ENCODE measurements at regions not wholly inside any gene's neighbourhood (a gene's known extent, or its start where the extent isn't known, plus 50 kb on each side); places are given as distances from the start of the nearest gene placed in this dataset.
"Not testable (repeated sequence)": the region's sequence is repeated elsewhere in the genome, so short reads cannot be mapped to it uniquely, and the experiment has no call there.

DNA sequence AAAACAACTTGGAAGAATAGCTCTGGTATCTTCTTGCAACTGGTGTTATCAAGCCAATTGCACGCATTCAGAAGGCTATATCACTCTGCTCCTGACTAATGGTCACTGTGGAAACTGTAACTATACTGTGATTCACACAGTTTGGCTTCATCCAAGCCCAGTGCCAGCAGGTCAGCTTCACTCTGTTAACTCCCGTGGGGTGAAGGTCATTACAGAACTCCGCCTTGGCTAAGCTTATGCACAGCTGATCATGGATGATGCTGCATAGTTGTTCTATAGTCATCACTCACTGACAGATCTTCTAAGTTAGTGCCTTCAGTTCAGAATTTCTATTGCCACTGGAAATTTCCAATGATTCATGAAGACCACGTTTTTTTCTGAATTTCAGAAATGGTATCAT lies 497.2 kb upstream of the NETO1 start:
- H3K9me3 ChIP-seq (ENCODE audit: insufficient read depth, low read depth, low read length), result no peaks in the 10 kb centered on the region
- no peaks in the 10 kb centered on the region for H3K27me3 ChIP-seq (ENCODE audit: insufficient read depth, low read length)
- H3K9ac ChIP-seq (ENCODE audit: low read depth, low read length), result no peak overlapping the region
- H3K27ac ChIP-seq (ENCODE audit: low read depth, low read length), result no peak overlapping the region
- H3K4me1 ChIP-seq (ENCODE audit: insufficient read depth, low read length), result no peaks in the 10 kb centered on the region
- 94% methylated on average over 4 of the region's 4 CpGs for WGBS
- no peak overlapping the region for H3K4me3 ChIP-seq (ENCODE audit: low read length)
- H3K36me3 ChIP-seq (ENCODE audit: insufficient read depth, low read length), result no peaks in the 10 kb centered on the region

GRCh38 chr18:73355121-73355520 lies 487.3 kb upstream of the NETO1 start:
- WGBS, result 100% methylated on average over 1 of the region's 1 CpG
- no peak overlapping the region for H3K4me3 ChIP-seq (ENCODE audit: low read length)
- no peaks in the 10 kb centered on the region for H3K27me3 ChIP-seq (ENCODE audit: insufficient read depth, low read length)
- no peak overlapping the region for H3K9ac ChIP-seq (ENCODE audit: low read depth, low read length)
- no peak overlapping the region for H3K27ac ChIP-seq (ENCODE audit: low read depth, low read length)
- H3K36me3 ChIP-seq (ENCODE audit: insufficient read depth, low read length), result no peaks in the 10 kb centered on the region
- no peaks in the 10 kb centered on the region for H3K9me3 ChIP-seq (ENCODE audit: insufficient read depth, low read depth, low read length)
- H3K4me1 ChIP-seq (ENCODE audit: insufficient read depth, low read length), result no peaks in the 10 kb centered on the region

- Histone ChIP-seq H3K27me3 (ENCODE audit: insufficient read depth, low read length) (no peaks in the 10 kb centered on the region), H3K4me3 (ENCODE audit: low read length) (no peak overlapping the region), H3K9me3 (ENCODE audit: insufficient read depth, low read depth, low read length) (no peaks in the 10 kb centered on the region), H3K27ac (ENCODE audit: low read depth, low read length) (no peak overlapping the region), H3K36me3 (ENCODE audit: insufficient read depth, low read length) (no peaks in the 10 kb centered on the region), H3K9ac (ENCODE audit: low read depth, low read length) (no peak overlapping the region), H3K4me1 (ENCODE audit: insufficient read depth, low read length) (no peaks in the 10 kb centered on the region)
- WGBS, result 66% methylated on average over 1 of the region's 1 CpG
These were observed 484.8 kb upstream of the NETO1 start for GRCh38 chr18:73352546-73352945.

- Histone ChIP-seq H3K27ac (ENCODE audit: low read depth, low read length) (no peak overlapping the region; the same call in 1 of the 2 replicates), H3K4me3 (ENCODE audit: low read length) (no peak overlapping the region), H3K9me3 (ENCODE audit: insufficient read depth, low read depth, low read length) (no peaks in the 10 kb centered on the region), H3K36me3 (ENCODE audit: insufficient read depth, low read length) (no peaks in the 10 kb centered on the region), H3K27me3 (ENCODE audit: insufficient read depth, low read length) (no peaks in the 10 kb centered on the region), H3K9ac (ENCODE audit: low read depth, low read length) (no peak overlapping the region), H3K4me1 (ENCODE audit: insufficient read depth, low read length) (peaks cover 7% of the 10 kb centered on the region; the same call in 1 of the 2 replicates)
- whole genome bisulfite sequencing, result 83% methylated on average over 8 of the region's 8 CpGs
These were observed 472.6 kb upstream of the NETO1 start for GRCh38 chr18:73340135-73340977.

DNA sequence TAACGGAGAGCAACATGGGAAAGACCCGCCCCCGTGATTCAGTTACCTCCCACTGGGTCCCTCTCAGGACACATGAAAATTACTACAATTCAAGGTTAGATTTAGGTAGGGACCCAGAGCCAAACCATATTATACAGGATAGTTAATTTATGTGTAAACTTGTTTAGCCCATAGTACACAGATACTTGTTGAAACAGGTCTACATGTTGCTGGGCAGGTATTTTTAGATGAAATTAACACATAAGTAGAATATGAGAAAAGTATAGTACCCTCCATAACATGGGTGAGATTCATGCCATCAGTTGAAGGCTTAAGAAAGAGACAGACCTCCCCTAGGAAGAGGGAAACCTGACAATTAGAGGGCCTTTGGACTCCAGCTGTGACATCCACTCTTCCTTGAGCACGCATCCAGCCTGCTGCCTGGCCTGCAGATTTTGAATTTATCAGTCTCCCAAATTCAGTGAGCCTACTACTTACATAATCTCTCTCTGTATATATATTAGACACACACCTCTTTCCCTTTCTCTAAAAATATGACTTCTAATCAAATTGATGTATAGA lies 463.5 kb upstream of the NETO1 start:
- H3K4me3 ChIP-seq (ENCODE audit: low read length), result no peak overlapping the region
- WGBS, result 76% methylated on average over 4 of the region's 4 CpGs

GRCh38 chr18:73330106-73330505 lies 462.3 kb upstream of the NETO1 start:
- WGBS, result 68% methylated on average over 5 of the region's 6 CpGs
- not testable (repeated sequence) for H3K36me3 ChIP-seq (ENCODE audit: insufficient read depth, low read length); H3K27me3 ChIP-seq (ENCODE audit: insufficient read depth, low read length)

More for the DNA sequence above, 463.5 kb upstream of the NETO1 start:
- no peak overlapping the region for H3K9ac ChIP-seq (ENCODE audit: low read depth, low read length)
- H3K27ac ChIP-seq (ENCODE audit: low read depth, low read length), result no peak overlapping the region
- no peaks in the 10 kb centered on the region for H3K27me3 ChIP-seq (ENCODE audit: insufficient read depth, low read length)
- no peaks in the 10 kb centered on the region for H3K36me3 ChIP-seq (ENCODE audit: insufficient read depth, low read length)
- peaks cover 16% of the 10 kb centered on the region; the same call in 1 of the 2 replicates for H3K4me1 ChIP-seq (ENCODE audit: insufficient read depth, low read length)
- H3K9me3 ChIP-seq (ENCODE audit: insufficient read depth, low read depth, low read length), result no peaks in the 10 kb centered on the region

GRCh38 chr18:73324187-73324831 lies 456.5 kb upstream of the NETO1 start:
- H3K27ac ChIP-seq (ENCODE audit: low read depth, low read length); H3K9ac ChIP-seq (ENCODE audit: low read depth, low read length); H3K27me3 ChIP-seq (ENCODE audit: insufficient read depth, low read length); H3K4me3 ChIP-seq (ENCODE audit: low read length); H3K4me1 ChIP-seq (ENCODE audit: insufficient read depth, low read length); H3K9me3 ChIP-seq (ENCODE audit: insufficient read depth, low read depth, low read length); H3K36me3 ChIP-seq (ENCODE audit: insufficient read depth, low read length): not testable (repeated sequence)
- WGBS, result no CpG with 5 or more reads among the region's 5 CpGs

More at GRCh38 chr18:73330106-73330505, 462.3 kb upstream of the NETO1 start:
- H3K9ac ChIP-seq (ENCODE audit: low read depth, low read length); H3K27ac ChIP-seq (ENCODE audit: low read depth, low read length); H3K4me3 ChIP-seq (ENCODE audit: low read length); H3K9me3 ChIP-seq (ENCODE audit: insufficient read depth, low read depth, low read length): not testable (repeated sequence)
- H3K4me1 ChIP-seq (ENCODE audit: insufficient read depth, low read length), result peaks cover 16% of the 10 kb centered on the region; the same call in 1 of the 2 replicates

DNA sequence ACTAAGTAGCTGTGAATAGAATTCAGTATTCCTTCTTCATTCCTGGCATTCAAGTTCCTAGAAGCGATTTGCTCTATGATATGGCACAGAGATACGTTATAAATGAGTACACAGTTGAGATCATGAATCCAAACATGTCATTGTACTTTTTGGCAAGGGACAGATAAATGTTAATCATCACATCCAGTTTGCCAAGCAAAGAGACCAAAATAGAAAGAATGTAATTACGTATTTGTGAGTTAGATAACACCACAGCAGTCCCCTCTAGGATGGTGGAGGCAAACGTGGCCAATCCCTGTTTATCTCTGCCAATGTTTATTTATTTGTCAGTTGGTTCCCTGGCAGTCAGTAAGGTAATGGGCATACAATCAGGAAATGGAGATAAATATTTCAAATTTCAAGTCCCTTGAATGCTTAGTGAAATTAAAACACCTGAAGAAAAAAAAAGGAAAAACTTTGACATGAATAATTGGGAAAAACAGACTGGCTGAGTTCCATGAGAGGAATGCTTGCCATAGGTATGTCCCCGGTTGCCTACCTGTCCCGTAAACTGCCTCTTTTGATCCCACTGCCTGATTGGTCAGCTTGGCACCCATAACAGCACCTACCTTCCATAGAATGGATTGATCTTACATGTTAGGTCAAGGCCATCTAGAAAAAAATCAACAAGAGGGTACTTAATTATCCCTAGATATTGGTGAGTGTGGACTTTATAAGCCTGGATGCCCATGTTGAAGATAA lies 451.1 kb upstream of the NETO1 start:
- Histone ChIP-seq H3K4me3 (ENCODE audit: low read length) (no peak overlapping the region), H3K27ac (ENCODE audit: low read depth, low read length) (no peak overlapping the region), H3K9ac (ENCODE audit: low read depth, low read length) (no peak overlapping the region), H3K36me3 (ENCODE audit: insufficient read depth, low read length) (no peaks in the 10 kb centered on the region), H3K27me3 (ENCODE audit: insufficient read depth, low read length) (no peaks in the 10 kb centered on the region), H3K4me1 (ENCODE audit: insufficient read depth, low read length) (no peaks in the 10 kb centered on the region; the same call in 1 of the 2 replicates), H3K9me3 (ENCODE audit: insufficient read depth, low read depth, low read length) (no peaks in the 10 kb centered on the region)
- WGBS, result 94% methylated on average over 6 of the region's 6 CpGs

GRCh38 chr18:73316513-73316912 lies 448.7 kb upstream of the NETO1 start:
- Histone ChIP-seq H3K36me3 (ENCODE audit: insufficient read depth, low read length) (no peaks in the 10 kb centered on the region), H3K27ac (ENCODE audit: low read depth, low read length) (no peak overlapping the region)
- WGBS, result 93% methylated on average over 1 of the region's 1 CpG

GRCh38 chr18:73315381-73315780 lies 447.6 kb upstream of the NETO1 start:
- H3K36me3 ChIP-seq (ENCODE audit: insufficient read depth, low read length), result no peaks in the 10 kb centered on the region
- H3K9me3 ChIP-seq (ENCODE audit: insufficient read depth, low read depth, low read length), result no peaks in the 10 kb centered on the region
- no peak overlapping the region for H3K4me3 ChIP-seq (ENCODE audit: low read length)
- no peaks in the 10 kb centered on the region for H3K27me3 ChIP-seq (ENCODE audit: insufficient read depth, low read length)
- no peak overlapping the region for H3K27ac ChIP-seq (ENCODE audit: low read depth, low read length)
- H3K4me1 ChIP-seq (ENCODE audit: insufficient read depth, low read length), result no peaks in the 10 kb centered on the region
- no peak overlapping the region for H3K9ac ChIP-seq (ENCODE audit: low read depth, low read length)

More at GRCh38 chr18:73316513-73316912, 448.7 kb upstream of the NETO1 start:
- Histone ChIP-seq H3K4me3 (ENCODE audit: low read length) (no peak overlapping the region), H3K9me3 (ENCODE audit: insufficient read depth, low read depth, low read length) (no peaks in the 10 kb centered on the region), H3K4me1 (ENCODE audit: insufficient read depth, low read length) (no peaks in the 10 kb centered on the region), H3K27me3 (ENCODE audit: insufficient read depth, low read length) (no peaks in the 10 kb centered on the region), H3K9ac (ENCODE audit: low read depth, low read length) (no peak overlapping the region)

GRCh38 chr18:73313476-73313875 lies 445.7 kb upstream of the NETO1 start:
- H3K27ac ChIP-seq (ENCODE audit: low read depth, low read length), result no peak overlapping the region
- no peaks in the 10 kb centered on the region for H3K9me3 ChIP-seq (ENCODE audit: insufficient read depth, low read depth, low read length)
- H3K4me3 ChIP-seq (ENCODE audit: low read length), result no peak overlapping the region
- H3K9ac ChIP-seq (ENCODE audit: low read depth, low read length), result no peak overlapping the region
- H3K27me3 ChIP-seq (ENCODE audit: insufficient read depth, low read length), result no peaks in the 10 kb centered on the region
- no peaks in the 10 kb centered on the region for H3K4me1 ChIP-seq (ENCODE audit: insufficient read depth, low read length)
- H3K36me3 ChIP-seq (ENCODE audit: insufficient read depth, low read length), result no peaks in the 10 kb centered on the region
